Pancreas (tissue), 10 donors: ENCODE measurements at regions not wholly inside any gene's neighbourhood (a gene's known extent, or its start where the extent isn't known, plus 50 kb on each side); places are given as distances from the start of the nearest gene placed in this dataset.

Experiments
- ATAC-seq, 4 donors: fragments of 200-7000 bp; cut with Tn5 transposase; one replicate each; pipeline versions ENCODE4 v1.8.0 to v1.9.1; 2020; ENCODE audit warnings: mild to moderate bottlenecking in 4 of 4, moderate library complexity in 4 of 4
- DNase-seq, 6 donors: peaks; one replicate each; pipeline ENCODE4 v3.0.0-alpha.2; 2020
- FAIRE-seq: peaks from 2 replicates; lab custom pipeline; 2012; peaks lifted over from hg19 to GRCh38; lab: Jason Lieb, UNC
- H3K27ac ChIP-seq, 4 donors: fragments of 200-600 bp; sonication (generic); 1 replicate in 3 of 4; 2 replicates in 1 of 4; pipeline versions ENCODE4 v1.5.0 to v1.8.0; 2020
- H3K27me3 ChIP-seq, 4 donors: fragments of 200-600 bp; one replicate each; pipeline ENCODE4 v1.8.0; 2021
- H3K36me3 ChIP-seq, 3 donors: fragments of 200-600 bp; sonication (generic) in 1 of 3; one replicate each; pipeline versions ENCODE4 v1.5.0 to v1.8.0; 2020 to 2021
- H3K4me1 ChIP-seq, 3 donors: fragments of 200-600 bp; one replicate each; pipeline ENCODE4 v1.8.0; 2021
- H3K4me3 ChIP-seq, 4 donors: fragments of 200-600 bp; sonication (generic) in 2 of 4; one replicate each; pipeline versions ENCODE4 v1.5.0 to v1.8.0; 2020 to 2021
- H3K9me3 ChIP-seq, 4 donors: fragments of 200-600 bp; one replicate each; pipeline ENCODE4 v1.8.0; 2021
- CTCF ChIP-seq, 4 donors: fragments of 200-600 bp; sonication (generic) in 3 of 4; IDR thresholded peaks; one replicate each; pipeline versions ENCODE4 v1.5.0 to v1.8.0; 2021; ENCODE audit warnings: antibody characterized with exemption in 4 of 4
- WGBS, 2 donors: extraction: QIAGEN DNeasy Blood & Tissue Kit; methylation state at CpG; one replicate each; pipeline ENCODE4 v1.1.7; 2013; 5-methylcytosine and 5-hydroxymethylcytosine counted together
- intact Hi-C, 3 donors: fragments of 100-400 bp; cut with DNase I; formaldehyde crosslinking; loops; one replicate each; pipeline versions ENCODE4 v1.11.1 to v1.14.2; 2022
- donor health status: healthy with polysubstance abuse.
- donor health status: DM: no; HTN: no; CAD: no; lungs with moderate emphysema.
- donor health status: DM: no; HTN: no; CAD: no.
- donor health status: control.
- donor health status: control.
- donor health status: Bipolar disorder and iron deficiency.
- donor health status: DM: yes; HTN: yes; CAD: no.
- donor health status: DM: no; HTN: no; CAD: no.
- donor health status: DM: no; HTN: no; CAD: no.
- donor health status: DM: yes; HTN: yes; CAD: no.

- DNase-seq: no peak
- no peaks in the 10 kb centered on the region for H3K27me3 ChIP-seq
- intact Hi-C loops: no loop called here
- H3K9me3 ChIP-seq: no peaks in the 10 kb centered on the region
- no peak for TF ChIP-seq CTCF (IDR thresholded peaks at IDR 0.05)
- ATAC-seq: no peak
- no peaks in the 10 kb centered on the region for H3K36me3 ChIP-seq
- no peak overlapping the region for H3K27ac ChIP-seq
- 58 to 64% methylated on average over 2 of the region's 2 CpGs for whole genome bisulfite sequencing, 2 donors
- peaks cover 4 to 8% (median 6%) of the 10 kb centered on the region in 3 donors for H3K4me1 ChIP-seq
- no peak for FAIRE-seq
- H3K4me3 ChIP-seq: no peak overlapping the region
These were observed 204.0 kb downstream of the AHR start for GRCh38 chr7:17502213-17503060.

- intact Hi-C loops: no loop called here
- no peak for TF ChIP-seq CTCF (IDR thresholded peaks at IDR 0.05)
- no peaks in the 10 kb centered on the region for H3K27me3 ChIP-seq
- H3K36me3 ChIP-seq: no peaks in the 10 kb centered on the region
- ATAC-seq (peak; percentile 55 to 98 (median 93)), DNase-seq (peak in 3 of 6 donors; percentile 32 to 87 (median 49)), FAIRE-seq (no peak)
- H3K27ac ChIP-seq: peak overlapping the region in 2 of 4 donors; percentile 44 to 51
- H3K4me1 ChIP-seq: peaks cover 6 to 8% (median 7%) of the 10 kb centered on the region in 3 donors
- WGBS, 2 donors: 6 to 10% methylated on average over 3 of the region's 3 CpGs
- H3K4me3 ChIP-seq: no peak overlapping the region
- no peaks in the 10 kb centered on the region for H3K9me3 ChIP-seq
These were observed 207.6 kb downstream of the AHR start for GRCh38 chr7:17506095-17506494.

GRCh38 chr7:17506596-17506995 is 208.1 kb downstream of the AHR start:
- Histone ChIP-seq H3K36me3 (no peaks in the 10 kb centered on the region), H3K27me3 (no peaks in the 10 kb centered on the region), H3K4me1 (peaks cover 6 to 11% (median 8%) of the 10 kb centered on the region in 3 donors), H3K9me3 (no peaks in the 10 kb centered on the region), H3K27ac (peak overlapping the region in 2 of 4 donors; percentile 44 to 51), H3K4me3 (no peak overlapping the region)
- peak; percentile 26 for FAIRE-seq
- WGBS, 2 donors: 74 to 82% methylated on average over 2 of the region's 2 CpGs
- intact Hi-C loops: no loop called here
- ATAC-seq: no peak
- no peak for DNase-seq
- no peak for TF ChIP-seq CTCF (IDR thresholded peaks at IDR 0.05)

- H3K27me3 ChIP-seq: no peaks in the 10 kb centered on the region
- no peak for DNase-seq
- H3K4me3 ChIP-seq: no peak overlapping the region
- no peak for FAIRE-seq
- intact Hi-C loops: no loop called here
- no peak for TF ChIP-seq CTCF (IDR thresholded peaks at IDR 0.05)
- H3K36me3 ChIP-seq: no peaks in the 10 kb centered on the region
- no peak overlapping the region for H3K27ac ChIP-seq
- peaks cover 6 to 11% (median 8%) of the 10 kb centered on the region in 3 donors for H3K4me1 ChIP-seq
- ATAC-seq: no peak
- 96 to 98% methylated on average over 4 of the region's 4 CpGs for WGBS, 2 donors
- no peaks in the 10 kb centered on the region for H3K9me3 ChIP-seq
These were observed 209.3 kb downstream of the AHR start for GRCh38 chr7:17507717-17508116.

- FAIRE-seq (no peak), DNase-seq (no peak), ATAC-seq (no peak)
- WGBS, 2 donors: 31 to 35% methylated on average over 2 of the region's 2 CpGs
- no peaks in the 10 kb centered on the region for H3K9me3 ChIP-seq
- TF ChIP-seq CTCF (IDR thresholded peaks at IDR 0.05): no peak
- H3K36me3 ChIP-seq: no peaks in the 10 kb centered on the region
- no peaks in the 10 kb centered on the region for H3K27me3 ChIP-seq
- H3K4me1 ChIP-seq: peaks cover 0 to 8% (median 0%) of the 10 kb centered on the region in 3 donors
- intact Hi-C loops: no loop called here
- H3K27ac ChIP-seq: no peak overlapping the region
- H3K4me3 ChIP-seq: no peak overlapping the region
These were observed 213.8 kb downstream of the AHR start for GRCh38 chr7:17512181-17512675.
